NOMO-1 treated with DMSO at 0.1 percent for 48 hours (cell line): ENCODE measurements at regions not wholly inside any gene's neighbourhood (a gene's known extent, or its start where the extent isn't known, plus 50 kb on each side); places are given as distances from the start of the nearest gene placed in this dataset.

Source experiments
- DNase-seq: peaks from one replicate; lab custom pipeline; 2025; ENCODE audit not compliant: unreplicated experiment; lab: John Stamatoyannopoulos, UW

DNA sequence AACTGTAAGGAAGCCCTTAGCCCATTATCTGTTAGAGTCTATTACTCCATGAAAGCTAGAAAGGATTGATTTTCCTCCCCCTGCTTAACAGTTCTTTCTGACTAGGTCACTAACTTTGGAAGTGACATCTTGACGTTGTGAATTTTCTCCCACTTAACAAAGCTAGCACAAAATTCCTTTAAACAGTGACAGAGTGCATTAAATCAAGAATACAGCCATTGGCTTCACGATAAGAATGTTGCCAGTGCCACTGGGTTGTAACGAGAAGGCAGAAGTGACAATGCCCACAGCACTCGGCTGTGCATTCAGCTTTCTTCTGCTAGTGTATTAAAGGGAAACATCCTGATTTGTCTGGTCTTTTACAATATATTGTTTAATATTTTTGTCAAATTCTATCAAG lies 182.7 kb upstream of the DTNBP1 start:
- no peak for DNase-seq

DNA sequence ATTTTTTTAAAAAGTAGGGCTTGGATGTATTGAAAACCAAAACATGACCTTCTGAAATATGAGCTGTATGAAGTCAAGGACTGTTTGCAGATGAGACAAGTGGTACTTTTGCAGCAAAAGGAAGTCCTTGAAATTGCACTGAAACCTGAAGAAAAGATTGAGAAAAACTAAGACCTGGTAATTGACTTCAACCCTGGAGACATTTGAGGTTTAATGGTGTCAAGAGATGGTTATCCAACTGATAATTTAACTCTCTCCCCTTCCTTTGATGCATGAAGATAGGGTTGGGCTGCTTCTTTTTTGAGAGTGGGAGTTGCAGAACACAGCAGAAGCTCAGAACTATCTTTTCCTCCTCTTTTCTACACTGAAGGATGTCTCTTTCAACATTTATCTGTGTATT lies 180.9 kb upstream of the DTNBP1 start:
- DNase-seq = no peak

DNA sequence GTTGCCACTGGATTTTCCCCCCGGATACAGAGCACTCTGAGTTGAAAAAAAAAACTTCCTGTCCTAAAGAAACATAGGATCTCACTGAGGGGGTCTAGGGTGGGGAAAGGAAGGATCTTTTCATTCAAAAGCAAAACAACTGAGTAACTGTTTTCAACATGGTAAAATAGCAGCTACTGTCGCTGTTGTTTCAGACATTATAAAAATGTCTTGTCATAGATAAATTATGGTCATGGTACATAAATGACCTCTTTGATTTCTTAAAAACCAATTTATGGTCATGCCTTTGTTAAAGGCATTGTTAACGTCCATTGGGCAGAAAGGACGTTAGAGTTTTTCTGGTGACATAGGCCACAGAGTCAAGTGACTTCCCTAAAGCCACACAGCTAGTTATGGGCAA lies 180.4 kb upstream of the DTNBP1 start:
- no peak for DNase-seq

DNA sequence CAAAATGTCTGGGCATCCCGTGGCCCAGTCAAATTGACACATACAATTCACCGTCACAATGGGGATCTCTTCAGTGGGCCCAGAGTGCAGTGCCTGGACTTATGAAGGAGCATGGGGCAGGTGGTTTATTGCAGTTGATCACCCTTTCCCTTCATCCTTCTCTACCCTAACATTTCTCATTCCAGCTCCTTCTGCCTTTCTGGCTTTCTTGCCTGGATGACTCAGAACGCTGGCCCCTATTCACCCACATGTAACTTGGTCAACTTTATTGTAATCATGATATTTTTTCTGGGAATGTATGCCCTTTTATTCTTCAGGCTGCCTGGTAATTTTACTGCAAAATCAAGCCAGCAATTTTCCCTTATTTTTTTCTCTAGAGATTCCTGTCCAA lies 179.9 kb upstream of the DTNBP1 start:
- DNase-seq = no peak

DNA sequence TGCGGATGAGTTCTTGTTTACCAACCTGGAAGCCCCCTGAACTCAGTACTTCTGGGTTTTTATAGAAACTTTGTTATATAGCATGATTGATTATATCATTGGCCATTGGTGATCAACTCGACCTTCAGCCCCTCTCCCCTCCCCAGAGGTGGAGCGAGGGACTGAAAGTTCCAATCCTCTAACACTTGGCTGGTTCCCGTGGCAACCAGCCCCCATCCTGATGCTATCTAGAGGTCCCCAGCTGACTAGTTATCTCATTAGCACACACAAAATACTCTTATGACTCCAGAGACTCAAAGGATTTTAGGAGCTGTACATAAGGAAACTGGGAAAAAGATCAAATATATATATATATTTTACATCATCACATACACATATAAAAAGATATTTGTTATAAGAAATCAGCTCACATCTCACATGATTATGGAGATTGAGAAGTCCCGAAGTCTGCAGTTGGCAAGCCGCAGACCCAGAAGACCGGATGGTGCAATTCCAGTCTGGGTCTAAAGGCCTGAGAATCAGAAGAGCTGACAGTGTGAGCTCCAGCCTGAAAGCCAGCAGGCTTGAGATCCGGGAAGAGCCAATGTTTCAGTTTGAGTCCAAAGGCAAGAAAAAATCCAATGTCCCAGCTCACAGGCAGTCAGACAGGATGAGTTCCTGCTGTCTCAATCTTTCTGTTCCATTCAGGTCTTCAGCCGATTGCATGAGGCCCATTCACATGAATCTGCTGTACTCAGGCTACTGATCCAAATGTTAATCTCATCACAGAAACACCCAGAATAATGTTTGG lies 179.3 kb upstream of the DTNBP1 start:
- DNase-seq = no peak

DNA sequence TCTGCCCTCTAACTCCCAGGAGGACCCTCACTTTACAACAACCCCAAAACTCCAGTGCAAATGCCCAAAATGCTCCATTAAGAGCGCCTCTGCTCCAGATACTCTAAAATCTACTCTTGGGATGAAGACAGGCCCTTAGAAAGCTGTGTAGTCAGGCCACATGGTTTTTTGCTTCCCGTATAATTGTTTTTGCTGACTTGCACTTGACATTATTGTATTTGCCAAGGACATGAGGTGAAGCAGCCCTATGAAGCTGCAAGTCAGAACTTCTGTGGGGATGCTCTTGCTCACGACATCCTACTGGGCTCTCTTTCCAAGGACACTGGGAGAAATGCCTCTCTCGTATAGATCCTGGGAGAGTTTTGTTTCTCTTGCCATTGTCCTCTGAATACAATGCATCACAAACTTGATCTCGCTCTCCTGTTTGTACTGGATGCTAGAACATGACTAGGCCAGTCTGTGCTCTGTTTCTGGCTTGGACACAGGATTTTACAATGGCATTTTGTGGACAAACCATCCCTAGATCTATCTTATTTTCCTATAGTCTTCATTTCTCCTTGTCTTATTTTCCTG lies 177.2 kb upstream of the DTNBP1 start:
- no peak for DNase-seq

DNA sequence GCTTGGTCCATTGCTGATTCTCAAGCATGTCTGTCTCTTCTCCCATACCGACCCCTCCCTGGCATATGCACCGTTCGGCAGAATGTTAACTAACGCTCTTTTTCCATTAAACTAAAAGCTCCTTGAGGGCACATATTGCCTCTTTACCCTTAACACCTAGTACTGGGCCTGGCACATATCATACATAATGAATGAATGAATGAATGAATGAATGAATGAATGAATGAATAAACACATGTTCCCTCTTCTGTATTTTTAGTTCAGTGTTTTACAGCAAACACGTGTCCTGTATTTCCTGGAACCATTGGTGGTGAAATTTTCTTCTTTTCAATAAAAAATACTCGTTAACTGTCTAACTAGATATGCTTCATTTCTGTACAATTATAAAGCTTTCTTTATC lies 174.4 kb upstream of the DTNBP1 start:
- DNase-seq = no peak

DNA sequence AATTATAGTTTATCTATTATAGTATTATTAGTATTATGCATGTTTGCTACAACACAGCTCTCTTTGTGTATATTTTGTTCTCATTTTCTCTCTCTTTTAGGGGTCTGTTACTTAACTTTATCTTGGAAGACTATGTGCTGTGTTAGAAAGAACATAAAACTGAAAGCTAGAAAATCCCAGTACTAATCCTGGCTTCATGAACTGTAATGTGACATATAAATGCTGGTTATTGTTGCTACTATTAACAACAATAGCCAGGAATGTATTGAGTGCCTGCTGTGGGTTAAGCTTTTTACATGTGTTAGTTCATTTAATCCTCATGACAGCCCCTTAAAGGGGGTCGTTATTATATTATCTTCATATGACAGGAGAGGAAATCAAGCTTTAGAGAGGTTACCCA lies 170.0 kb upstream of the DTNBP1 start:
- DNase-seq = no peak

DNA sequence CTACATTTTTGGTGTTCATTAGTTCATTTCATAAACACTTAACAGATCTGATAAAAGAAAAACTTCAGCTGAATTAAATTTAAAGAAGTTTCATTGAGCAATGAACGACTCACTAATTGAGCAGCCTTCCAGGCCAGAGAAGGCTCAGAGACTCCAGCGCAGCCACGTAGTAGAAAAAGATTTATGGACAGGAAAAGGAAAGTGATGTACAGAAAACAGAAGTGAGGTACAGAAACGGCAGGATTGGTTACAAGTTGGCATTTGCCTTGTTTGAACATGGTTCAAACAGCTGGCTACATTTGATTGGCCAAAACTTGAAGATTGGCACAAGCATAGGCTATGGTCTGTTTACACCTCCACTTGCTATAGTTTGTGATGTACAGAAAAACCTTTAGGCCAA lies 166.3 kb upstream of the DTNBP1 start:
- DNase-seq = peak; percentile 86

DNA sequence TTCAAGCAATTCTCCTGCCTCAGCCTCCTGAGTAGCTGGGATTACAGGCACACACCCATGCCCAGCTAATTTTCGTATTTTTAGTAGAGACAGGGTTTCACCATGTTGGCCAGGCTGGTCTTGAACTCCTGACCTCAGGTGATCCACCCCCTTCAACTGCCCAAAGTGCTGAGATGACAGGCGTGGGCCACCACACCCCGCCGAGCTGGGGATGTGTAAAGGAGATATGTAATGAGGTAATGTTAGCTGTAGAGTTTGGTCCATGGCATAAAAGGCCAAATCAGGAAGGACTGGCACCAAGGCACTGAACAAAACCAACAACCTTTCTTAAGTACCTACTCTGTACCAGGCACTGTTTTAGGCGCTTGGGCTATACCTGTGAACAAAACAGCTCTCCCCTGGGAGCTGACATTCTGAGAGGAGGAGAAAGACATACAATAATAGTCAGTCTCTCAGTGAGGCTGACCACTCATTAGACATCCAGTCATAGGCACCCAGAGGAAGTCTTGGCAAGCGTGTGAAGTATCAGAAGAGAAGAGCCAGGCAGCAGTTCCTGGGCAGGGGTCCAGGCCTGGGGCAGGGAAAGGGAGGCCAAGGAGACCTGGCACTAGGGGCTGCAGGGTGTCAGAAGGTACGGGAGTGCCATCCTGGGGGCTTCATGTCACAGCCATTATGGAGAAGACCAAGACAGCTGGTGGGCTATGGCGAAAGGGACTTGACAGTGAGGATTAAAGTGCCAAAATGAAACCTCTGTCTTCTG lies 164.8 kb upstream of the DTNBP1 start:
- DNase-seq = no peak

DNA sequence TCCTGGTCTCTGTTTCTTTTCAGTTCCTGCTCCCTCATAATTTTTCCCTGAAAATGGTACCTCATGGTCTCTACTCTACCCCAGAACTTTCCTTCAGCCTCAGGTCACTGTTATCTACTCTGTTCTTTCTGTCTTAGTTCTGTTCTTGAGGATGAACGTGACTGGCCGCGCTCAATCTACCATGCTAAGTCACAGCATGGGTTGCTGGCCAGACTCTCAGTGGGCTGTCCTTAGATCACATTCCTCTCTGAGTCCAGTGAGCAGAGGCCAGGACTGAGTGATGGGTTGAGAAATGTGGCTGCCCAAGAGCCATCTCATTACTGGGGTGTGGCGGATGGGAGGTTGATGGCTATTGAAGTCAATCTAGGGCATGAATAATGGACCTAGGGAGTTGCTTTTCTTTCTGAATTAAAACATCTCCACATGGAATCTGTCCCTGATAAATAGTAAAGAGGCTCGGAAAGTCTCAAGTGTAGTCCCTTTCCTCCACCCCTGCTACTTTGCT lies 164.0 kb upstream of the DTNBP1 start:
- DNase-seq = no peak

DNA sequence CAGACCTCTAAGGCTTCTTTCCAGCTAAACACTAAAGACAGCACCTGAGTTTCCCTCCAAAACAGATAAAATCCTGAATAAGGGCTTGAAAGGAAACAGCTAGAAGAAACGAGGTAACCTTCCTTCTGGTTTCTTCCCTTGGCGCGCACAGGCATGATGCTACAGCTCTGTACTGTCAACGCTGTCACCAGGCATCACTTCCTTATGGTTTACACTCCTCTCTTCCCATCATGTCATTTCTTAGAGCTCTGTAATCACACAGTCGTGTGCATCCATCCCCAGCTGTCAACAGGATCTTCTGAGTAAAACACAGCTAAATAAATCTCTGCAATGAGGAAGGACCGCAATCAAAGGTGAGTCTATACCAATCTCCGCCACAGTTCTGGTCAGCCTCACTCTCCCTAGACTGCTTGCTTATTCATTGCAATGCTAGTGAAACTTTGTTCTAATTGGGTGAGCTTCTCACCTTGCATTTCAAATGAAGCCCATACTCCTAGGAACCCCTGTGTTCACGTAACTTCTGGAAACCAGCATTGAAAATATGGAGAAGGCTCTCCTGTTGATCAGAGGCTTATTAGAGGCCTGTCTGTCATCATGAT lies 162.6 kb upstream of the DTNBP1 start:
- DNase-seq = no peak

DNA sequence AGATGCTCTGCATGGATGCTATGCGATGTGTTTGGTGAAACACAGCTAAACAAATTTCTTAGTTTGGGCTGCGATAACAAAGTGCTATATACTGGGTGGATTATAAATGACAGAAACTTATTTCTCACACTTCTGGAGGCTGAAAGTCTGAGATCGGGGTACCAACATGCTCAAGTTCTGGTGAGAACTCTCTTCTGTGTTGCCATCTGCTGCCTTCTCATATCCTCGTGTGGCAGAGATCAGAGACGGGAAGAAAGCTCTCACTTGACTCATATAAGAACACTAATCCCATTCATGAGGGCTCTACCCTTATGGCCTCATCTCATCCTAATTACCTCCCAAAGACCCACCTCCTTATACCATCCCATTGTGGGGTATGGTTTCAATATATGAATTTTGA lies 162.0 kb upstream of the DTNBP1 start:
- no peak for DNase-seq

DNA sequence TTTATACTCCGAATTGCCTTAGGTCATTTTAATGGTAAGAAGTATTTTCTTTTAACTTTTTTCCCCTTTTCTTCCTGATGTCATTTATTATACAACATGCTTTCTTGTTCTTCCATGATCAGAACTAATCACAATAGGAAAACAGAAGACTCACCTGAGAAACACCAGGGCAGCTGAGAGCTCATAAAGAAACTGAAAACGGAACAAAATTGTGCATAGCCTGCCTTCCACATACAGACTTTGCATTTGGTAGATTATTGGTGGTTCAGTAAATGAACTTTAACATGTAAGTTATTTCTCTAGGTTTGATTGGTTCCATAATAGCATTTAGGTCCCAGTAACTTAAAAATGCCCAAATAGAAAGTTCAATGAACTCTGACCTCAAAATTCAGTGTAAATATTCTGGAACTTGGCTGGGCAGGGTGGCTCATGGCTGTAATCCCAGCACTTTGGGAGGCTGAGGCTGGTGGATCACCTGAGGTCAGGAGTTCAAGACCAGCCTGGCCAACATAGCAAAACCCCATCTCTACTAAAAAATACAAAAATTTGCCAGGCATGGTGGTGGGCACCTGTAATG lies 161.1 kb upstream of the DTNBP1 start:
- no peak for DNase-seq

DNA sequence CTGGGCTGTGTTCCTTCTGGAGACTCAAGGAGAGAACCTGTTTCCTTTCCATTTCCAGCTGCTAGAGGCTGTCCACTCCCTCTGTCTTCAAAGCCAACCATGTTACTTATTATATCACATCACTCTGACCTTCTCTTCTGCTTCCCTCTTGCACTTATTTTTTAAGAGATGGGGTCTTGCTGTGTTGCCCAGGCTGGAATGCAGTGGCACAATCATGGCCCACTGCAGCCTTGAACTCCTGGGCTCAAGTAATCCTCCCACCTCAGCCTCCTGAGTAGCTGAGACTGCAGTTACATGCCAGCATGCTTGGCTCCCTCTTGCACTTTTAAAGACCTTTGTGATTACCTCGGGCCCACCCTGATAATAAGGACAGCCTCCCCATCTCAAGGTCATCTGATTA lies 160.0 kb upstream of the DTNBP1 start:
- DNase-seq = no peak

DNA sequence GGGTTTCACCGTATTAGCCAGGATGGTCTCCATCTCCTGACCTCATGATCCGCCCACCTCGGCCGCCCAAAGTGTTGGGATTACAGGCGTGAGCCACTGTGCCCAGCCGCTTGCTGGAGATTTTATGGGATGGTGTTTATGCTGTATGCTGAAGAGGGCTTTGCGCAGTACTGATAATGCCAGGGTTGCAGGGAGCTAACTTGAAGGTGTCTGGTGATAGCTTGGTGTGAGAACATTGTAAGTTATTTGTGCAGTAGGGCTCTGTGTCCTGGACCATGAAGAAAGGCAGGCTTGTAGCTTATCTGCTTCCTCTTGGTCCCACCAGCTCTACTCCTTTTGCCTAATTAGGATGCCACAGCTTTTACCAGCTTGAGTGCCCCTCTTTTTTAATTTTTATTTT lies 157.0 kb upstream of the DTNBP1 start:
- no peak for DNase-seq

DNA sequence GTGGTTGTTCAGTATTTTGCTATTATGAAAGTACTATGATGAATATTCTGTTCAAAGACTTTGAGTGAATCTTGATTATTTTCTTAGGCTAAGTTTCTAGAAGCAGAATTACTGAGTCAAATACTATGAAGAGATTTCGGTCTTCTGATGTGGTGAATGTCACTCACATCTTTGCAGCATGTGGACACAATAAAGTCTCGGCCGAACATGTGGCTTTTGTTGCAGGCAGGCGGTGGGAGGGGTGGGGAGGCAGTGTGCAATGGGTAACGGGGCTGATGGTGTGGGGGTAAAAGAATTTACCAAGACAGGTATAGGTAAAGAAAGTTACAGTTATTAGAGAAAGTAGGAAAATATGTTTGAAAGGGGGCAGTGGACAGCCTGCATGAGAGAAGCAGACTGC lies 156.4 kb upstream of the DTNBP1 start:
- DNase-seq = no peak

DNA sequence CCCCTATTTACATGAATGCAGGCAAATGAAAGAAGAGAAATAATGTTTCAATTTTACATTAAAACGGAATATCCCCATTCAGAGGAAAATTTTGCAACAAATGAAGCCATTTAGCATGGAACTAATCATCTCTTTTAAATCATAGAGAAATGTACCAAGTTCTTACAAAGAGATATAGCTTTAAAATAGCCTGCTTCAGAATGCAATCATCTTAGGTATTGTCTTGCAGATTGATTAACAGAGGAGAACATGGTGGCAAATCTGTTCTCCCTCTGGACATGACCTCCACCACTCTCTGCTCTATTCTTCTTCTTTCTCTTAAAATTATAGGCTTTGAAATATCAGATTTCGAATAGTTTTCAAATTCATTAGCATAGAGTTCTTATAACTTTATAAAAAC lies 155.7 kb upstream of the DTNBP1 start:
- no peak for DNase-seq

DNA sequence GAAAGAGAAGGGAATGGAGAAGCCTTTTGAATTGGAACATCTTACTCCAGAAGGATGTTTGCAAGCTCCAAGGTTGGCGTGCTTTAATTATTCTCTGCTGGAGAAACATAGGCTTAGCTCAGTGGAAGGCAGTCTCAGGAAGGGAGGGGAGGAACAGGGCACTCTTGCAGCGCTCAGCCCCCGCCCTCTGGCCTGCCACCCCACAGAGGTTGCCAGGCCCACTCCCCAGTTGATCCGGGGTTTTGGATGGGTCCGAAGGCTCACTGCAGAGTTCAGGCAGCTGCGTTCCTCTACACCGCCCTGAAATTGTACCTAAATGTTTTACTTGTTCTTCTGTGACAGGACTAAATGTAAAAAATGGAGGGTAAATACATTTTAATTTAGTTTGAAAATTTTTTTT lies 155.2 kb upstream of the DTNBP1 start:
- DNase-seq = no peak

DNA sequence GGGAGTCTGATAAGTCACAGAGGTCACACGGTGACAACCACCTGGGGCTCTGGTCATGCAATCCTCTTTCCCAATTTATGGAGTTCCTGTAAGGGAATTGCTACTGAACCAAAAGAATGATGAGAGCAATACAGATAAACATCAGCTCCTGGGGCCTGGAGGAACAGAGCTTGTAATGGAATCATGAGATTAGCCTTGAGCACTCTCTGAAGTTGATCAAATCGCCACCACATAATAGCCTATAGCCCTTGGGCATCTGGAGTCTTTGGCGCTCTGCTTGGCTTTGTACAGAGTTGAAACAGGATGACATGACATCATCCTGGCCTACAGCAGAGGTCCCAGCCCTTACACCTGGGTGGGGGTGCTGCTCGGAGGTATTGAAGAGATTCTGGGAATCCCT lies 154.3 kb upstream of the DTNBP1 start:
- no peak for DNase-seq

DNA sequence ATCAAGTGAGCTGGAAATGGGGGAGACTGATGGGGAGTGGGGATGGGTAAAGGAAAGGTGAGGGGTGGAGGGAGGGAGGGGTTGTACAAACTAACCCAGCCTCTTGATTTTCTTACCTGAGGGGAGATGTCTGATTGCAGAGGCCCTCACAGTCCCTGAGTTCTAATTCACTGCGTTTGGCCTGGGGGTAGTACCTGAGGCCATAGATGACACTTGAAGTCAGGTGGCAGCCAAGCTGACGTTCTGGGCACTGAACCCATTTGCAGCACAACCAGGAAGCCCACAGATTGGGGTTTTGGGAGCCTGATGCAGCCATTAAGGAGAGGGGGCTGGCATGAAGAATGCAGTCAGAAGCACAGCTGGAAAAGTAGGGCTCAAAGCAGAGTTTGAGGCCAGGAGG lies 153.8 kb upstream of the DTNBP1 start:
- DNase-seq = no peak
